ENCODE measurements at regions not wholly inside any gene's neighbourhood (a gene's known extent, or its start where the extent isn't known, plus 50 kb on each side); places are given as distances from the start of the nearest gene placed in this dataset.

DNA sequence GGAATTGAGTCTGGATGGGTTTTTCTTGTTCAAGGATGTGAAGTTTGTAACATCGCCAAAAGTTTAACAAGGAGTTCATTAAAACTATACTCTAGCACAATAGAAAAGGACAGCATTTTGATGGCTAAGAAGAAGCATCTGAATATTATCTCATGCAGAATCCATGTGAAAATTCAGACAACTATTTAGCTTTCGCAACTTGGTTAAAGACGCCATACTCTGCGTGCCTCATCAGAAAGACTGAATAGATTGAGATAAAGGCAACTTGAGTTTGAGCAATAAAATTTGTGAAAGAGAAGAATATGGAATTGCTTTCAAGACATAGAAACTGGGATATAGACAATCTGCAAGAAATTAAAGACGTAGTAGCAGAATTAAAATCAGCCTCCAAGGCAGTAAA is 151.1 kb upstream of the MYOCD start (continued):
- TF ChIP-seq, protein P1, sequence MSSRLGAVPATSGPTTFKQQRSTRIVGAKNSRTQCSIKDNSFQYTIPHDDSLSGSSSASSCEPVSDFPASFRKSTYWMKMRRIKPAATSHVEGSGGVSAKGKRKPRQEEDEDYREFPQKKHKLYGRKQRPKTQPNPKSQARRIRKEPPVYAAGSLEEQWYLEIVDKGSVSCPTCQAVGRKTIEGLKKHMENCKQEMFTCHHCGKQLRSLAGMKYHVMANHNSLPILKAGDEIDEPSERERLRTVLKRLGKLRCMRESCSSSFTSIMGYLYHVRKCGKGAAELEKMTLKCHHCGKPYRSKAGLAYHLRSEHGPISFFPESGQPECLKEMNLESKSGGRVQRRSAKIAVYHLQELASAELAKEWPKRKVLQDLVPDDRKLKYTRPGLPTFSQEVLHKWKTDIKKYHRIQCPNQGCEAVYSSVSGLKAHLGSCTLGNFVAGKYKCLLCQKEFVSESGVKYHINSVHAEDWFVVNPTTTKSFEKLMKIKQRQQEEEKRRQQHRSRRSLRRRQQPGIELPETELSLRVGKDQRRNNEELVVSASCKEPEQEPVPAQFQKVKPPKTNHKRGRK (CRISPR knock-in tag; IDR thresholded peaks at IDR 0.05; ENCODE audit: borderline replicate concordance) = no peak
- TF ChIP-seq GTF2I (CRISPR knock-in tag; conservative IDR thresholded peaks at IDR 0.05) = no peak
- no peak for TF ChIP-seq EMX1 (CRISPR knock-in tag; IDR thresholded peaks at IDR 0.05)
- TF ChIP-seq, protein P2, sequence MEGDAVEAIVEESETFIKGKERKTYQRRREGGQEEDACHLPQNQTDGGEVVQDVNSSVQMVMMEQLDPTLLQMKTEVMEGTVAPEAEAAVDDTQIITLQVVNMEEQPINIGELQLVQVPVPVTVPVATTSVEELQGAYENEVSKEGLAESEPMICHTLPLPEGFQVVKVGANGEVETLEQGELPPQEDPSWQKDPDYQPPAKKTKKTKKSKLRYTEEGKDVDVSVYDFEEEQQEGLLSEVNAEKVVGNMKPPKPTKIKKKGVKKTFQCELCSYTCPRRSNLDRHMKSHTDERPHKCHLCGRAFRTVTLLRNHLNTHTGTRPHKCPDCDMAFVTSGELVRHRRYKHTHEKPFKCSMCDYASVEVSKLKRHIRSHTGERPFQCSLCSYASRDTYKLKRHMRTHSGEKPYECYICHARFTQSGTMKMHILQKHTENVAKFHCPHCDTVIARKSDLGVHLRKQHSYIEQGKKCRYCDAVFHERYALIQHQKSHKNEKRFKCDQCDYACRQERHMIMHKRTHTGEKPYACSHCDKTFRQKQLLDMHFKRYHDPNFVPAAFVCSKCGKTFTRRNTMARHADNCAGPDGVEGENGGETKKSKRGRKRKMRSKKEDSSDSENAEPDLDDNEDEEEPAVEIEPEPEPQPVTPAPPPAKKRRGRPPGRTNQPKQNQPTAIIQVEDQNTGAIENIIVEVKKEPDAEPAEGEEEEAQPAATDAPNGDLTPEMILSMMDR (IDR thresholded peaks at IDR 0.05) = no peak
- TF ChIP-seq, protein P3, sequence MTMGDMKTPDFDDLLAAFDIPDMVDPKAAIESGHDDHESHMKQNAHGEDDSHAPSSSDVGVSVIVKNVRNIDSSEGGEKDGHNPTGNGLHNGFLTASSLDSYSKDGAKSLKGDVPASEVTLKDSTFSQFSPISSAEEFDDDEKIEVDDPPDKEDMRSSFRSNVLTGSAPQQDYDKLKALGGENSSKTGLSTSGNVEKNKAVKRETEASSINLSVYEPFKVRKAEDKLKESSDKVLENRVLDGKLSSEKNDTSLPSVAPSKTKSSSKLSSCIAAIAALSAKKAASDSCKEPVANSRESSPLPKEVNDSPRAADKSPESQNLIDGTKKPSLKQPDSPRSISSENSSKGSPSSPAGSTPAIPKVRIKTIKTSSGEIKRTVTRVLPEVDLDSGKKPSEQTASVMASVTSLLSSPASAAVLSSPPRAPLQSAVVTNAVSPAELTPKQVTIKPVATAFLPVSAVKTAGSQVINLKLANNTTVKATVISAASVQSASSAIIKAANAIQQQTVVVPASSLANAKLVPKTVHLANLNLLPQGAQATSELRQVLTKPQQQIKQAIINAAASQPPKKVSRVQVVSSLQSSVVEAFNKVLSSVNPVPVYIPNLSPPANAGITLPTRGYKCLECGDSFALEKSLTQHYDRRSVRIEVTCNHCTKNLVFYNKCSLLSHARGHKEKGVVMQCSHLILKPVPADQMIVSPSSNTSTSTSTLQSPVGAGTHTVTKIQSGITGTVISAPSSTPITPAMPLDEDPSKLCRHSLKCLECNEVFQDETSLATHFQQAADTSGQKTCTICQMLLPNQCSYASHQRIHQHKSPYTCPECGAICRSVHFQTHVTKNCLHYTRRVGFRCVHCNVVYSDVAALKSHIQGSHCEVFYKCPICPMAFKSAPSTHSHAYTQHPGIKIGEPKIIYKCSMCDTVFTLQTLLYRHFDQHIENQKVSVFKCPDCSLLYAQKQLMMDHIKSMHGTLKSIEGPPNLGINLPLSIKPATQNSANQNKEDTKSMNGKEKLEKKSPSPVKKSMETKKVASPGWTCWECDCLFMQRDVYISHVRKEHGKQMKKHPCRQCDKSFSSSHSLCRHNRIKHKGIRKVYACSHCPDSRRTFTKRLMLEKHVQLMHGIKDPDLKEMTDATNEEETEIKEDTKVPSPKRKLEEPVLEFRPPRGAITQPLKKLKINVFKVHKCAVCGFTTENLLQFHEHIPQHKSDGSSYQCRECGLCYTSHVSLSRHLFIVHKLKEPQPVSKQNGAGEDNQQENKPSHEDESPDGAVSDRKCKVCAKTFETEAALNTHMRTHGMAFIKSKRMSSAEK (CRISPR knock-in tag; IDR thresholded peaks at IDR 0.05; ENCODE audit: borderline replicate concordance) = no peak
- no peak for TF ChIP-seq ZBTB21 (CRISPR knock-in tag; IDR thresholded peaks at IDR 0.05; ENCODE audit: borderline replicate concordance)
- TF ChIP-seq, protein P4, sequence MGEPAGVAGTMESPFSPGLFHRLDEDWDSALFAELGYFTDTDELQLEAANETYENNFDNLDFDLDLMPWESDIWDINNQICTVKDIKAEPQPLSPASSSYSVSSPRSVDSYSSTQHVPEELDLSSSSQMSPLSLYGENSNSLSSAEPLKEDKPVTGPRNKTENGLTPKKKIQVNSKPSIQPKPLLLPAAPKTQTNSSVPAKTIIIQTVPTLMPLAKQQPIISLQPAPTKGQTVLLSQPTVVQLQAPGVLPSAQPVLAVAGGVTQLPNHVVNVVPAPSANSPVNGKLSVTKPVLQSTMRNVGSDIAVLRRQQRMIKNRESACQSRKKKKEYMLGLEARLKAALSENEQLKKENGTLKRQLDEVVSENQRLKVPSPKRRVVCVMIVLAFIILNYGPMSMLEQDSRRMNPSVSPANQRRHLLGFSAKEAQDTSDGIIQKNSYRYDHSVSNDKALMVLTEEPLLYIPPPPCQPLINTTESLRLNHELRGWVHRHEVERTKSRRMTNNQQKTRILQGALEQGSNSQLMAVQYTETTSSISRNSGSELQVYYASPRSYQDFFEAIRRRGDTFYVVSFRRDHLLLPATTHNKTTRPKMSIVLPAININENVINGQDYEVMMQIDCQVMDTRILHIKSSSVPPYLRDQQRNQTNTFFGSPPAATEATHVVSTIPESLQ (CRISPR knock-in tag; IDR thresholded peaks at IDR 0.05) = no peak
- no peak for TF ChIP-seq CBFB (CRISPR knock-in tag; IDR thresholded peaks at IDR 0.05; ENCODE audit: low read depth)

DNA sequence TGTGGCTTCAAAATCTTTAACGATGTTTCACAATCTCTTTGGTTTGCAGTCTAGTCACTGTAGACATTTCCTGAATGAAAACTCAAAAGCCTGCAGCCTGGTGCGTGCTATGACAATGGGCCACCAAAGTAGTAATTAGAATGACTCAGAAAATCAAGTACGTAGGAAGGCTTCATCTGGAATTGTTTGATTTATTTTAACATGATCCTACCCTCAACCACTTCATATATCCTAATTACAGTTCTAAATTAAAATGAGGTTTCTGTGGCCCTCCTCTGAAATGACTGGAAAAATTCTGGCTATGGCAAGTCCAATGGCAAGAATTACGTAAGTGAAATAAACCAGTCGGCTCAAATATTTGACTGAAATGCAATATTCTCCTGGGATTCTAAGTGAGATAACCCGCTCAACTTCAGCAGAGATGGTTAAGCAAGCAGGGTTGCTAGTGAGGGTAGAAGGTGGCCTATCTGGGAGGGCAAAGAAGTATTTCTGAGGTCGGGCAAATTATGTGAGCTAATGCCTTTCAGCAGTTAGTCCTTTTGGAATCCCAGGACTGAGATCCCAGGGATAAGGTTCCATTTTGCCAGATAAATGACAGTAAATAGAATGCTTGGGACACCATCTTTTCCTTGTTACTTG is 145.6 kb upstream of the MYOCD start:
- Mint-ChIP-seq H3K9me3 (no peaks in the 10 kb centered on the region), H3K27ac (no peak overlapping the region), H3K27me3 (ENCODE audit: low read depth) (no peaks in the 10 kb centered on the region), H3K4me3 (no peak overlapping the region), H3K36me3 (no peaks in the 10 kb centered on the region), H3K4me1 (peaks cover 9% of the 10 kb centered on the region)
- CTCF ChIA-PET = no interaction called here
- DNase-seq (ENCODE audit: low spot score) = no peak
- no peak for ATAC-seq
- POLR2A ChIA-PET = no interaction called here
- TF ChIP-seq, protein P5, sequence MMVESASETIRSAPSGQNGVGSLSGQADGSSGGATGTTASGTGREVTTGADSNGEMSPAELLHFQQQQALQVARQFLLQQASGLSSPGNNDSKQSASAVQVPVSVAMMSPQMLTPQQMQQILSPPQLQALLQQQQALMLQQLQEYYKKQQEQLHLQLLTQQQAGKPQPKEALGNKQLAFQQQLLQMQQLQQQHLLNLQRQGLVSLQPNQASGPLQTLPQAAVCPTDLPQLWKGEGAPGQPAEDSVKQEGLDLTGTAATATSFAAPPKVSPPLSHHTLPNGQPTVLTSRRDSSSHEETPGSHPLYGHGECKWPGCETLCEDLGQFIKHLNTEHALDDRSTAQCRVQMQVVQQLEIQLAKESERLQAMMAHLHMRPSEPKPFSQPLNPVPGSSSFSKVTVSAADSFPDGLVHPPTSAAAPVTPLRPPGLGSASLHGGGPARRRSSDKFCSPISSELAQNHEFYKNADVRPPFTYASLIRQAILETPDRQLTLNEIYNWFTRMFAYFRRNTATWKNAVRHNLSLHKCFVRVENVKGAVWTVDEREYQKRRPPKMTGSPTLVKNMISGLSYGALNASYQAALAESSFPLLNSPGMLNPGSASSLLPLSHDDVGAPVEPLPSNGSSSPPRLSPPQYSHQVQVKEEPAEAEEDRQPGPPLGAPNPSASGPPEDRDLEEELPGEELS (CRISPR knock-in tag; IDR thresholded peaks at IDR 0.05) = no peak
- TF ChIP-seq, protein P6, sequence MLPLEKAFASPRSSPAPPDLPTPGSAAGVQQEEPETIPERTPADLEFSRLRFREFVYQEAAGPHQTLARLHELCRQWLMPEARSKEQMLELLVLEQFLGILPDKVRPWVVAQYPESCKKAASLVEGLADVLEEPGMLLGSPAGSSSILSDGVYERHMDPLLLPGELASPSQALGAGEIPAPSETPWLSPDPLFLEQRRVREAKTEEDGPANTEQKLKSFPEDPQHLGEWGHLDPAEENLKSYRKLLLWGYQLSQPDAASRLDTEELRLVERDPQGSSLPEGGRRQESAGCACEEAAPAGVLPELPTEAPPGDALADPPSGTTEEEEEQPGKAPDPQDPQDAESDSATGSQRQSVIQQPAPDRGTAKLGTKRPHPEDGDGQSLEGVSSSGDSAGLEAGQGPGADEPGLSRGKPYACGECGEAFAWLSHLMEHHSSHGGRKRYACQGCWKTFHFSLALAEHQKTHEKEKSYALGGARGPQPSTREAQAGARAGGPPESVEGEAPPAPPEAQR (CRISPR knock-in tag; IDR thresholded peaks at IDR 0.05) = no peak
- no peak for TF ChIP-seq MXD4 (CRISPR knock-in tag; IDR thresholded peaks at IDR 0.05; ENCODE audit: borderline replicate concordance)
- no peak for TF ChIP-seq ZNF121 (CRISPR knock-in tag; IDR thresholded peaks at IDR 0.05)
- TF ChIP-seq, protein P1 (CRISPR knock-in tag; IDR thresholded peaks at IDR 0.05; ENCODE audit: borderline replicate concordance) = no peak
- no peak for TF ChIP-seq EMX1 (CRISPR knock-in tag; IDR thresholded peaks at IDR 0.05)
- no peak for TF ChIP-seq ZNF396 (CRISPR knock-in tag; IDR thresholded peaks at IDR 0.05; ENCODE audit: borderline replicate concordance)
- no peak for TF ChIP-seq RORB (CRISPR knock-in tag; IDR thresholded peaks at IDR 0.05)
- no peak for TF ChIP-seq NR3C1 (CRISPR knock-in tag; conservative IDR thresholded peaks at IDR 0.05; ENCODE audit: low read depth)
- no peak for TF ChIP-seq NR1H2 (CRISPR knock-in tag; IDR thresholded peaks at IDR 0.05)
- TF ChIP-seq, protein P7, sequence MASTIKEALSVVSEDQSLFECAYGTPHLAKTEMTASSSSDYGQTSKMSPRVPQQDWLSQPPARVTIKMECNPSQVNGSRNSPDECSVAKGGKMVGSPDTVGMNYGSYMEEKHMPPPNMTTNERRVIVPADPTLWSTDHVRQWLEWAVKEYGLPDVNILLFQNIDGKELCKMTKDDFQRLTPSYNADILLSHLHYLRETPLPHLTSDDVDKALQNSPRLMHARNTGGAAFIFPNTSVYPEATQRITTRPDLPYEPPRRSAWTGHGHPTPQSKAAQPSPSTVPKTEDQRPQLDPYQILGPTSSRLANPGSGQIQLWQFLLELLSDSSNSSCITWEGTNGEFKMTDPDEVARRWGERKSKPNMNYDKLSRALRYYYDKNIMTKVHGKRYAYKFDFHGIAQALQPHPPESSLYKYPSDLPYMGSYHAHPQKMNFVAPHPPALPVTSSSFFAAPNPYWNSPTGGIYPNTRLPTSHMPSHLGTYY (CRISPR knock-in tag; IDR thresholded peaks at IDR 0.05) = no peak
- TF ChIP-seq TCF7 (CRISPR knock-in tag; IDR thresholded peaks at IDR 0.05; ENCODE audit: low read depth) = no peak
- TF ChIP-seq FOXK1 (CRISPR knock-in tag; IDR thresholded peaks at IDR 0.05) = no peak

Data from WTC11 (cell line).